HTR-8/SVneo (cell line): ENCODE measurements at regions not wholly inside any gene's neighbourhood (a gene's known extent, or its start where the extent isn't known, plus 50 kb on each side); places are given as distances from the start of the nearest gene placed in this dataset.

ENCODE experiments used
- DNase-seq: peaks from one replicate; pipeline ENCODE4 v3.0.0; 2011; ENCODE audit warnings: low spot score, mixed read lengths; ENCODE audit not compliant: insufficient read length
- FAIRE-seq: peaks from 2 replicates; lab custom pipeline; 2011; peaks lifted over from hg19 to GRCh38; lab: Jason Lieb, UNC

GRCh38 chr16:5446623-5447240 is 349.1 kb upstream of the EEF2KMT start:
- DNase-seq, result no peak
- FAIRE-seq, result no peak

DNA sequence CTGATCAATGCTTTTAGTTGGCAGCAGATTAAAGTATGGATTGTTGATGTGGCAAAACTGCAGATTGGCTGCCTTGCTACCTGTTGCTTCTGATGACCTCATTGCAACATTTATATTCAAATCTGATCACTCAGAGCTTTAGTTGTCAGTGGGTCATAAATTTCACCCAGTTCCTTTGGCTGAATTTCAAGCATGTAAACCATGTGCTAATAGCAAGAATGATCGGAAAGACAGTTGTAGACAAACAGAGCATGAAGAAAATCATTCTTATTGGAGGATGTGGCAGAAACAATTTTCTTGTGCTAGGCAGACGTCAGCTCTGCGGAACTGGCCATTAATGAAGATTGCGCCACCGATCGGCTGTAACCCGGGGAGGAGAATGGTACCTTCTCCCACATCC is 346.6 kb upstream of the EEF2KMT start:
- FAIRE-seq (no peak), DNase-seq (no peak)

DNA sequence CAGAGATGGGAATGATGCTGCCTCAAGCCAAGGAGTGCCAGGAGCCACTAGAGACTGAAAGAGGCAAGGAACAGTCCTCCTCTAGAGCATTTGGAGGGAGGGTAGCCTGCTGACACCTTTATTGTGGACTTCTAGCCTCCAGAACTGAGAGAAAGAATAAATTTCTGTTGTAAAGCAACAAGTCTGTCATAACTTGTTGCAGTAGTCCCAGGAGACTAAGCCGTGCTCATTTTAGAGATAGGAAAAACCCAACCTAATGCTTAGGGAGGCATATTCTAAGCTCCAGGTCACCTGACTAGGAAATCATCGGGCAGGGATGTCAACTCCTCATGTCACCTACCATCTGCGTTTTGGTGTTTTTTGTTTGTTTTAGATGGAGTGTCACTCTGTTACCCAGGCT is 345.4 kb upstream of the EEF2KMT start:
- no peak for FAIRE-seq
- DNase-seq, result no peak

- DNase-seq (no peak), FAIRE-seq (no peak)
These were observed 344.5 kb upstream of the EEF2KMT start for GRCh38 chr16:5442054-5442453.

GRCh38 chr16:5438591-5438990 is 341.0 kb upstream of the EEF2KMT start:
- FAIRE-seq (no peak), DNase-seq (no peak)

DNA sequence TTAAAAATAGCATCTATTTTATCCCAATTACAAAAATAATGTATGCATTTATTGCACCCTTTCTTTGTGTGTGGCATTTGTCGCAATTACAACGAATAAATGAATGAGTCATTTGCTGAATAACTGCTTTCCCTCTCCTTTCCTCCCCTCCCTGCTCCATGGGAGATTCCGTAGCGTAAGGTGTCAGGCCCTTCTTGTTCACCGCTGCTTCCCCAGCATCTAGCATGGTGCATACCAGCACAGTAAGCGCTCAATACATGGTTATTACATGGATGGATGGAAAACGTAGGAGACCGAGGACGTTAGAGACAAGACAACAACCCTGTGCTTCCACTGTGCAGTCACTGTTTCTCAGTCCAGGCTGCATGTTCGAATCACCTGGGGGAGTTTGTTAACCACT is 336.0 kb upstream of the EEF2KMT start:
- FAIRE-seq, result no peak
- no peak for DNase-seq

GRCh38 chr16:5432166-5432565 is 334.6 kb upstream of the EEF2KMT start:
- DNase-seq (no peak), FAIRE-seq (no peak)

DNA sequence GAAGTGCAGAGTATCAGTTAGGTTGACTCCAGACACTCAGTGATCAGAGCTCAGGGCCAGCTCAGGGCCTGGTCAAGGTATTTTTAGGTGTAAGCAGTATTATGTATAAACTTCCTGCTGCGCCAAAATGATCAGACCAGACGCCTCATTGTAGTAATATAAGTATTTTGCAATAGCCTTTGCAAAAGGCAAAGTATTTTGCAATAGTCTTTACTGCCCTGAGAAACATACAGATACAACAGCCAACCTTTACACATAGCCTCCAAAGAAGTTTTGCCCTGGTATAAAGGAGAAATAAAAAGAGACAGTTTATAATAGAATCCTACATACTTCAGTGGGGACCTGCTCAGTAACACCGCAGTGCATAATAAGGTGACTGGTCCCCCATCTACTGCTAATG is 333.0 kb upstream of the EEF2KMT start:
- DNase-seq, result no peak
- no peak for FAIRE-seq

DNA sequence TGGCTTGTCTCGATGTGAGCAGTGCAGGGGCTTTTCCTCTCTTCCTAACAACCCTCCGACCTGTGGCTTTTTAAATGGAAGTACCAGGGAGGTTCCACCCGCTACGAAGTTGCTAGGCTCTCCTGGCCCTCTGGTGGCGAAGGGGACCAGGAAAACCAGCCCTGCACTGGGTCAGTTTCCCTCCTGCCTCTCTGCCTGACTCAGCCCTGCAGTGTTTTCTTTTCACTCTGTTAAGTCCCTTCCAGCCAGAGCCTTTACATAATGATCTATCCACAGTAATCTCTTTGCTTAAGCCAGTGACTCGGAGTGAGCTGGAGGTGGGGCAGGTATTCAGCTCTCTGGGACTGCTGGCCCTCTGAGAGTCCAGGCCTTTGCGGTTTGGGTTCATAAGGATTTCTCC is 331.3 kb upstream of the EEF2KMT start:
- DNase-seq, result no peak
- no peak for FAIRE-seq

DNA sequence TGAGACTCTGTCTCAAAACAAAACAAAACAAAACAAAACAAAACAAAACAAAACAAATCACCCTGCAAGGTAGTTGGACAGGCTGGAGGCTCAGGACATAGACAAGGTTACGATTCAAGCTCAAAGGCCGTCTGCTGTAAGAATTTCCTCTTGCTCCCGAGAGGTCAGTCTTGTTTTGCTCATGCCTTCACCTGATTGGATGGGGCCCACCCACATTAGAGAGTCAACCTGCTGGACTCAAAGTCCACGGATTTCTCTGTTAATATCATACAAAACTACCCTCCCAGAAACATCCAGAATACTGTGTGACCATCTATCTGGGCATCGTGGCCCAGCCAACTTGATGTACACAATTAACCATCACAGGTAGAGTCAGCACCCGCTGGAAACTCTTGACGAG is 330.0 kb upstream of the EEF2KMT start:
- DNase-seq (no peak), FAIRE-seq (no peak)

- FAIRE-seq, result no peak
These were observed 325.3 kb upstream of the EEF2KMT start for GRCh38 chr16:5422643-5423496.

DNA sequence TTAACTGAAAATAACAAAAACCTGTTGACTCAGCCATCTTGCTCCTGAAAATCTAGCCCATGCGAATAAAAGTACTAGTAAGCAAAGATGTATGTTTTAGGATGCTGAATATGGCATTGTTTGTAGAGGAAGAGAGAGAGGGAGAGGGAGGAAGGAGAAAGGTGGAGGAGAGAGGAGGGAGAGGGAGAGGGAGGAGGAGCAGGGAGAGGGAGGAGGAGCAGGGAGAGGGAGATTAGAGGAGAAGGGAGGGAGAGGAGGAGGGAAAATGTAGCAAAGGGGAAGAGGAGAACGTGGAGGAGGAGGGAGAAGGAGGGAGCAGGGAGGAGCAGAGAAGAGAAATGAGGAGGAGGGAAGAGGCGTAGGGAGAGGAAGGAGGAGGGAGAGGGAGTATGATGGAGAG is 324.5 kb upstream of the EEF2KMT start:
- no peak for FAIRE-seq
- no peak for DNase-seq

More at GRCh38 chr16:5422643-5423496, 325.3 kb upstream of the EEF2KMT start:
- no peak for DNase-seq

DNA sequence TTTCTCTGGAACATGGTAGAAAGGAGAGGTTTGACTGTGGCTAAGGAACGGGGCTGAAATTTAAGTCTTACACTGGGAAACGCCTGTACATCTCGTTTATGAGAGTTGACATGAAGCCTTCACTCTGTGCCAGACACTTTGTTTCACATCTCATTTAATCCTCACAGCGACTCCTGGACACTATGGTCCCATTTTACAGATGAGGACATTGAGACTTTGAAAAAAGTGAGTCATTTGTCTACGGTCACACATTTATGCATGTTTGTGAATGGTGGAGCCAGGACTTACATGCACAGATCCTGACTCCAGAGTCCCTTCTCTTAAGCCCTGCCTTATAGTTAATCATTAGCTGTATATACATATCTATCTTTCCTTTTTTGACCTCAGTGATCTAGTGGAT is 318.4 kb upstream of the EEF2KMT start:
- no peak for FAIRE-seq
- no peak for DNase-seq

DNA sequence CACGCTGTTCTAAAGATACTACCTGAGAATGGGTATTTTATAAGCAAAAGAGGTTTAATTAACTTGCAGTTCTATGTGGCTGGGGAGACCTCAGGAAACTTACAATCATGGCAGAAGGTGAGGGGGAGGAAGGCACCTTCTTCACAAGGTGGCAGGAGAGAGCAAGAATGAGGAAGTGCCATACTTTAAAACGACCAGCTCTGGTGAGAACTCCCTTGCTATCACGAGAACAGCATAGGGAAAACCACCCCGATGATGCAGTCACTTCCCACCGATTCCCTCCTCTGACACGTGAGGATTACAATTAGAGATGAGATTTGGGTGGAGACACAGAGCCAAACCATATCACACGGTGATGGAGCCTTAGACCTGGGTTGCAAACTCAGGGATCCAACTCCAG is 317.5 kb upstream of the EEF2KMT start:
- no peak for FAIRE-seq
- no peak for DNase-seq

GRCh38 chr16:5412731-5413130 is 315.1 kb upstream of the EEF2KMT start:
- no peak for DNase-seq

DNA sequence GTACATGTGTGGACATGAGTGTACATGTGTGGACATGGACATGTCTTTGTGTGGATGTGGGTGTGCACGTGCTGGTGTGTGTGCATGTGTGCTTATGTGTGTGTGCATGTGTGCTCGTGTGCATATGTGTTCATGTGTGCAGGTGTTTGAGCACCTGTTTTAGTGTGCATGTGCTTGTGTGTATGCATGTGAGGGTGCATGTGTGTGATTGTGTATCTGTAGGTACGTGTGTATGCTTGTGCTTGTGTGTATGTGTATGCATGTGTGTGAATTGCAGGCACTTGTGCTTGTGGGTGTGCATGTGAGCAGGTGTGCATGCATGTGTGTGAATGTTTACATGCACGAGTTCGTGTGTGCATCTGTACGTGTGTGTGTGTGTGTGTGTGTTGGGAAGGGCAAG is 300.6 kb upstream of the EEF2KMT start:
- peak; percentile 83 for FAIRE-seq
- DNase-seq, result no peak

More at GRCh38 chr16:5412731-5413130, 315.1 kb upstream of the EEF2KMT start:
- FAIRE-seq, result no peak

DNA sequence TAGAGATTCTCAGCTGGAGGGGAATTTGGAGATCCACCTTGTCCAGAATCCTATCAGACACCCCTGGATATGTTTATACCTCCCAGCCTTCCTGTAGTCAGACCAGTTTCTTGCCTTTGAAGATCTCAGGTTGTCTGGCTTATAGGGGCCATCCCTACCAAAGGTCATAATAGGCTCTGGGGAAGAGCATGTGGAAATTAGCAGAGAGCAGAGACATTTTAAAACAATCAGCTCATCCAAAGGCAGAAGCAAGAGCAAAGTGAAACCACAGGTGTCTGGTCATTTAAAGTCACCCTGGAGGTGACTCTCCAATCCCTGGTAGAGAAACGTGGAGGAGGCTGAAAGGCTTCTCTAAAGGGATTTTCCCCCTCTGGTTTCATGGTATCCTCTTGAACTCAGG is 299.3 kb upstream of the EEF2KMT start:
- FAIRE-seq (no peak), DNase-seq (no peak)

DNA sequence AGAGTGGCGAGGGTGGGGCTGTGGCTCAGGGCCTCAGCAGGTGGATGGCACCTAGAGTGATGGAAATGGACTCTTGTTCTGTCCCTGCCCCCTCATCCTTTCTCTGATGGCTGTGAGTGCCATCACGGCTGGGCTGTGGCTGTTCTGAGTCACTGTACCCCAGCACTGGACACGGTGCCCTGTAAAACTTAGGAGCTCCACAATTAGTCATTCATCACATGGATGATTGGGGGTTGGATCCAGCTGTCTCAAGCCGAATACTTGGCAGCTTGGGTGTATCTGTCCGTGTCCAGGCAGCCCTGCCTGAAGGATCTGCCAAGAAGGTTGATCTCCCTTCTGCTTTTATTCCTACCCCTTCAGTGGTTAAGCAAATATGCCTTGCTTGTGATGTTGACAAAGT is 295.5 kb upstream of the EEF2KMT start:
- DNase-seq (no peak), FAIRE-seq (no peak)

- FAIRE-seq, result no peak
These were observed 289.4 kb upstream of the EEF2KMT start for GRCh38 chr16:5386989-5387388.

GRCh38 chr16:5385811-5386210 is 288.2 kb upstream of the EEF2KMT start:
- FAIRE-seq, result no peak

More at GRCh38 chr16:5386989-5387388, 289.4 kb upstream of the EEF2KMT start:
- DNase-seq, result no peak

DNA sequence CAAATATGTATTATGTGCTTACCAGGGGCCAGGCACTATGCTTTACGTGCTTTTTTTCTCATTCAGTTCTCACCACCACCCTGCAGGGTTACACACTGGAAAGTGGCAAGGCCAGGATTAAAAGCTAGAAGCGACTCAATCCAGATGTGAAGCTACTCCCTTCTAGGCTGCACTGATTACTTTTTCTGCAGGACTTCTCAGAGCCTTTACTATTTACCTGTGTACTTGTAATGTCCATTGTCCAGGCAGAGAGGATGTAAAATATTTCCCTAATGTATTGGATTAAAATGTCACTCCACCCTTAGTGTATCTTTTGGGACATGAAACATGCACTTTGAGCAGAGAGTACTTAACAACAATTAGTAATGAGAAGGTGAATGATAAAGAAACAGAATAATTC is 287.5 kb upstream of the EEF2KMT start:
- DNase-seq (no peak), FAIRE-seq (no peak)

More at GRCh38 chr16:5385811-5386210, 288.2 kb upstream of the EEF2KMT start:
- DNase-seq, result no peak

DNA sequence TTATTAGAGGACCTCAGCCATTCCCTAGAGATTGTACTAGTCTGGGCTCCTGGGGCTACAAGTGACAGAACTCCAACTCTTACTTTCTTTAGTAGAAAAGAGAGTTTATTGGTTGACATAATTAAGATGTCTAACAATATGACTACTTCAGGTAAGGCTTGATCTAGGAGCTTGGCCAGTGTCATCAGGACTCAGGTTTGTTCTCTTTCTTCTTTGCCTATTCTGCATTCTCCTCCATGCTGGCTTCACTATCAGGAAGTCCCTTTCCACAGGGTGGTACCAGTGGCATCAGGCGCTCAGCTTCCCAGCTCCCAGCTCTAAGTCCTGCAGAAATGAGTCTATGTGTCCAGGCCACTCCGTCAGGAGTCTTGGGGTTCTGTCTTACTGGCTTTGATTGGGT is 286.1 kb upstream of the EEF2KMT start:
- FAIRE-seq (no peak), DNase-seq (no peak)
